OCI-LY1 (cell line): ENCODE measurements at regions not wholly inside any gene's neighbourhood (a gene's known extent, or its start where the extent isn't known, plus 50 kb on each side); places are given as distances from the start of the nearest gene placed in this dataset.
A peak's percentile ranks its signal among the peaks of the same experiment; 100 is the strongest.

ENCODE experiments used
- H2AFZ ChIP-seq: fragments of 200-600 bp; sonication (generic), shearing (Covaris generic); 2 replicates; pipeline ENCODE4 v1.6.0; 2014; ENCODE audit warnings: antibody characterized with exemption, mild to moderate bottlenecking, low read length
- H3F3A ChIP-seq: fragments of 200-600 bp; sonication (generic), shearing (Covaris generic); 2 replicates; pipeline ENCODE4 v1.6.0; 2014; ENCODE audit warnings: mild to moderate bottlenecking, antibody characterized with exemption, low read length, moderate library complexity; ENCODE audit not compliant: insufficient read depth
- H3K27ac ChIP-seq: fragments of 200-600 bp; sonication (generic); 2 replicates; pipeline ENCODE4 v1.5.1; 2014; ENCODE audit warnings: low read length, mixed run types, mild to moderate bottlenecking, low read depth; ENCODE audit not compliant: poor library complexity, severe bottlenecking
- H3K27me3 ChIP-seq: fragments of 200-600 bp; sonication (generic); 2 replicates; pipeline ENCODE4 v1.6.0; 2014; ENCODE audit warnings: antibody characterized with exemption, mild to moderate bottlenecking, low read length, moderate library complexity; ENCODE audit not compliant: insufficient read depth
- H3K36me3 ChIP-seq: fragments of 200-600 bp; sonication (generic); 2 replicates; pipeline ENCODE4 v1.6.1; 2014; ENCODE audit warnings: mild to moderate bottlenecking, antibody characterized with exemption, low read length, moderate library complexity, mixed read lengths; ENCODE audit not compliant: insufficient read depth
- H3K4me1 ChIP-seq: fragments of 200-600 bp; sonication (generic); 2 replicates; pipeline ENCODE4 v1.5.1; 2014; ENCODE audit warnings: mild to moderate bottlenecking, low read length, moderate library complexity; ENCODE audit not compliant: insufficient read depth, severe bottlenecking
- H3K4me2 ChIP-seq: fragments of 200-600 bp; sonication (generic), shearing (Covaris generic); 2 replicates; pipeline ENCODE4 v1.6.1; 2014; ENCODE audit warnings: low read length
- H3K4me3 ChIP-seq: fragments of 200-600 bp; sonication (generic); 2 replicates; pipeline ENCODE4 v1.5.1; 2014; ENCODE audit warnings: low read length, low read depth, mild to moderate bottlenecking, mixed read lengths; ENCODE audit not compliant: poor library complexity, severe bottlenecking
- H3K79me2 ChIP-seq: fragments of 200-600 bp; shearing (Covaris generic); 2 replicates; pipeline ENCODE4 v1.6.1; 2016; ENCODE audit warnings: mixed run types, low read length, mixed read lengths; ENCODE audit not compliant: insufficient read depth
- H3K9ac ChIP-seq: fragments of 200-600 bp; sonication (generic), shearing (Covaris generic); 2 replicates; pipeline ENCODE4 v1.6.1; 2014; ENCODE audit warnings: mild to moderate bottlenecking, low read length, mixed read lengths
- H3K9me2 ChIP-seq: fragments of 200-600 bp; sonication (generic), shearing (Covaris generic); 2 replicates; pipeline ENCODE4 v1.6.1; 2014; ENCODE audit warnings: low read depth, mild to moderate bottlenecking, low read length, mixed read lengths
- H3K9me3 ChIP-seq: fragments of 200-600 bp; shearing (Covaris generic); 2 replicates; pipeline ENCODE4 v1.6.1; 2014; ENCODE audit warnings: low read length, mixed read lengths
- H4K20me1 ChIP-seq: fragments of 200-600 bp; sonication (generic), shearing (Covaris generic); 2 replicates; pipeline ENCODE4 v1.6.0; 2016; ENCODE audit warnings: mild to moderate bottlenecking, low read length; ENCODE audit not compliant: insufficient read depth
- EZH2 ChIP-seq: fragments of 200-600 bp; sonication (generic), shearing (Covaris generic); IDR thresholded peaks from 2 replicates; pipeline ENCODE4 v1.8.0; 2017; ENCODE audit warnings: borderline replicate concordance, mixed run types, mild to moderate bottlenecking, antibody characterized with exemption, low read length, moderate library complexity, mixed read lengths
- TF ChIP-seq, protein P1 (sequence below): fragments of 200-600 bp; sonication (generic), shearing (Covaris generic); IDR thresholded peaks from 2 replicates; pipeline ENCODE4 v1.5.1; 2017; ENCODE audit warnings: mild to moderate bottlenecking, antibody characterized with exemption, low read length, moderate library complexity, mixed read lengths

GRCh38 chr5:54769746-54770145, 215.6 kb downstream of the ESM1 start:
- Histone ChIP-seq H3F3A (no peaks in the 10 kb centered on the region), H2AFZ (no peak overlapping the region), H3K9me3 (no peaks in the 10 kb centered on the region), H3K27me3 (0 out of 2 replicates have a peak, but pooled peaks cover 3% of the 10 kb centered on the region), H3K4me3 (no peak overlapping the region), H3K9ac (no peak overlapping the region), H3K4me1 (no peaks in the 10 kb centered on the region), H3K27ac (no peak overlapping the region), H3K79me2 (no peaks in the 10 kb centered on the region), H3K36me3 (no peaks in the 10 kb centered on the region), H3K4me2 (no peak overlapping the region), H4K20me1 (no peaks in the 10 kb centered on the region), H3K9me2 (no peaks in the 10 kb centered on the region)
- TF ChIP-seq, protein P1, sequence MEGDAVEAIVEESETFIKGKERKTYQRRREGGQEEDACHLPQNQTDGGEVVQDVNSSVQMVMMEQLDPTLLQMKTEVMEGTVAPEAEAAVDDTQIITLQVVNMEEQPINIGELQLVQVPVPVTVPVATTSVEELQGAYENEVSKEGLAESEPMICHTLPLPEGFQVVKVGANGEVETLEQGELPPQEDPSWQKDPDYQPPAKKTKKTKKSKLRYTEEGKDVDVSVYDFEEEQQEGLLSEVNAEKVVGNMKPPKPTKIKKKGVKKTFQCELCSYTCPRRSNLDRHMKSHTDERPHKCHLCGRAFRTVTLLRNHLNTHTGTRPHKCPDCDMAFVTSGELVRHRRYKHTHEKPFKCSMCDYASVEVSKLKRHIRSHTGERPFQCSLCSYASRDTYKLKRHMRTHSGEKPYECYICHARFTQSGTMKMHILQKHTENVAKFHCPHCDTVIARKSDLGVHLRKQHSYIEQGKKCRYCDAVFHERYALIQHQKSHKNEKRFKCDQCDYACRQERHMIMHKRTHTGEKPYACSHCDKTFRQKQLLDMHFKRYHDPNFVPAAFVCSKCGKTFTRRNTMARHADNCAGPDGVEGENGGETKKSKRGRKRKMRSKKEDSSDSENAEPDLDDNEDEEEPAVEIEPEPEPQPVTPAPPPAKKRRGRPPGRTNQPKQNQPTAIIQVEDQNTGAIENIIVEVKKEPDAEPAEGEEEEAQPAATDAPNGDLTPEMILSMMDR: no peak
- no peak for TF ChIP-seq EZH2

GRCh38 chr5:54769072-54769471, 216.3 kb downstream of the ESM1 start:
- H3K4me3 ChIP-seq: no peak overlapping the region
- no peak overlapping the region for H3K4me2 ChIP-seq
- TF ChIP-seq EZH2: no peak
- TF ChIP-seq, protein P1: no peak
- no peak overlapping the region for H3K9ac ChIP-seq
- H3K9me3 ChIP-seq: no peaks in the 10 kb centered on the region
- H3K79me2 ChIP-seq: no peaks in the 10 kb centered on the region
- H3K27me3 ChIP-seq: 0 out of 2 replicates have a peak, but pooled peaks cover 3% of the 10 kb centered on the region
- no peaks in the 10 kb centered on the region for H3K36me3 ChIP-seq
- no peaks in the 10 kb centered on the region for H4K20me1 ChIP-seq
- no peaks in the 10 kb centered on the region for H3K4me1 ChIP-seq
- no peak overlapping the region for H3K27ac ChIP-seq
- no peaks in the 10 kb centered on the region for H3F3A ChIP-seq
- H2AFZ ChIP-seq: no peak overlapping the region
- no peaks in the 10 kb centered on the region for H3K9me2 ChIP-seq

DNA sequence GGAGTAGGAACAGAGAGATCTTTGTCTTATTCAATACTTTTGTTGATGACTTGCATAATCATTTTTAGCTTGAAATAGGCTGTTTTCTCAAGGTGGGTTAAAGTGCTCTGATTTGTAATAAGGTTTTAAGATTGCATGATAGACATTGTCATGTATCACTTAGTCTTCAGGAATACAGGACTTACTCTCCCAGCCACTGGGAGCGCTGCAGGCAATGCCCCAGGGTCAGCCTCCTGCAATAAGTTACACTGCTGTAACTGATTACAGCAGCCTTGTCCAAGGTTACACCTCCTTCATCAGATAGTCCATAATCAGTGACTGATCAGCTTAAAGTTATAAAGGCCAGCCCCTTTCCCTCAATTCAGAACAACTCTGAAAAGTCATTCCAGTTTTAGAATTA, 218.6 kb downstream of the ESM1 start:
- Histone ChIP-seq H3K4me2 (no peak overlapping the region), H3K4me3 (no peak overlapping the region)
- TF ChIP-seq, protein P1: peak; percentile 55
- TF ChIP-seq EZH2: no peak

More for the DNA sequence above, 218.6 kb downstream of the ESM1 start:
- H2AFZ ChIP-seq: no peak overlapping the region
- H3K9me2 ChIP-seq: no peaks in the 10 kb centered on the region
- no peaks in the 10 kb centered on the region for H3K36me3 ChIP-seq
- H3K4me1 ChIP-seq: no peaks in the 10 kb centered on the region
- H3K9me3 ChIP-seq: no peaks in the 10 kb centered on the region
- H3F3A ChIP-seq: no peaks in the 10 kb centered on the region
- H3K27me3 ChIP-seq: 0 out of 2 replicates have a peak, but pooled peaks cover 3% of the 10 kb centered on the region
- H4K20me1 ChIP-seq: no peaks in the 10 kb centered on the region
- H3K9ac ChIP-seq: no peak overlapping the region
- H3K79me2 ChIP-seq: no peaks in the 10 kb centered on the region
- no peak overlapping the region for H3K27ac ChIP-seq
